GM04503 (cell line): ENCODE measurements at regions not wholly inside any gene's neighbourhood (a gene's known extent, or its start where the extent isn't known, plus 50 kb on each side); places are given as distances from the start of the nearest gene placed in this dataset.

Experiments
- DNase-seq: peaks from one replicate; pipeline ENCODE4 v3.0.0-alpha.2; 2012; ENCODE audit warnings: low read depth

DNA sequence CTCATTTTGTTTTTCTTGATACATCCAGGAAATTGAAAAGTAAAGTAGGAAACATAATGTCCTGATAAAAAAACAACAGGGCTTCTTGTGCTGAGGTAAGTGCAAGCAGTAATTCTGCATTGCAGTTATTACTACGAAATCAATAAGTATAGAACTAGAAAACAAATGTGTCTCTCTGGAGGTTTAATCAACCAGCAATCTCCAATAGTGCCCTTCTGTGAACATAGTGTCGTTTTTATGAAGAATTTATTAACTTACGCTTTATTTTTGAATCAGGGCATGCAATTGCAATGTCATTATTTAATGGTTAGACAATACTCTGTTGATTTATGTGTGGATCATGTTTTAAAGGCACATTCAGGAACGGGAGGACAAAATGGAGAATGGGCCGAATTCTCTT lies 494.1 kb upstream of the NOVA1 start:
- no peak for DNase-seq

DNA sequence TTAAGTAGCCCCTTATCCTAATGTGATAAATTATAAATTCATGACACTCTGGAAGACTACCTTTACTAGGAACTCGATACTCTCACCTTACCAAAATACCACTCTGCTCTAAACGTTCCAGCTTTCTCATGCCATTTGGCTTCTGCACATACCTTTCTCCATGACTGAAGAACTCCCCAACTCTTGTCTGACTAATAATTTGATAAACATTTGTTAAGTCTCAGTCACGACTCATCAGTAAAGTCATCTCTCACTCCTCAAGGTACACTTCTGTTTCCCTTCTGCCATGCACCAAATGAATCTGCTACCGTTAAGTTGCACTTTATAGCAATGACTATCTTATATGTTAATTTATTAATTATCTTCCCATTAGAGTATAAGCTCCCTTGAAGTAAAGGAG lies 498.3 kb upstream of the NOVA1 start:
- no peak for DNase-seq

DNA sequence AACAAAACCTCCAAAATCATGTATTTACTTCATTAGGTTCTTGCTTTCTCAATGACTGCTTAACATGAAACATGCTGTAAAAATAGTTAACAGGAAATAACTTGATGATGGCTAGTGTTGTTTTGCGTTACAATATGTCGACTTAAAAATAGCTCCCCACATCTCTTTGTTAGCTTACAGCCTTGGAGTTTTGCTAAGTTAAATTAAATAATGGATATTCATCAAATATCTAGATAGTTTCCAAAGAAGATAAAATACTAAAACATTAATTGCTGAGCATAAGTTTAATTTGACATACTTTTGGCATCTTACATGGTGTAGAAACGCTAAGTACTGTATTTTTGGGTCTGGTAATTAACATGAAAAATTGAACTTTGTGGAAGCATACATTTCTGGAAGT lies 500.6 kb upstream of the NOVA1 start:
- DNase-seq: no peak

DNA sequence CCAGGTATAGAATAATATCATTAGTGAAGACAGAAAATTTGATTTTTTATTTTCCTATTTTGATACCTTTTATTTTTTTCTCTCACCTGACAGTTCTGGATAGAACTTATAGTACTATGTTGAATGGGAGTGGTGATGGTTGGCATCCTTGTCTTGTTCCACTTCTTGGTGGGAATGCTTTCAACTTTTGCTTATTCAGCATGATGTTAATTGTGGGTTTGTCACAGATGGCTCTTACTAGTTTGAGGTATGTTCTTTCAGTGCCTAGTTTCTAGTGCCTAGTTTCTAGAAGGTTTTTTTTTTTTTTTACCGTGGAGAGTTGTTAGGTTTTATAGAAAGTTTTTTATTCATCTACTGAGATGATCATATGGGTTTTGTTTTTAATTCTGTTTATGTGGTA lies 516.3 kb upstream of the NOVA1 start:
- no peak for DNase-seq

DNA sequence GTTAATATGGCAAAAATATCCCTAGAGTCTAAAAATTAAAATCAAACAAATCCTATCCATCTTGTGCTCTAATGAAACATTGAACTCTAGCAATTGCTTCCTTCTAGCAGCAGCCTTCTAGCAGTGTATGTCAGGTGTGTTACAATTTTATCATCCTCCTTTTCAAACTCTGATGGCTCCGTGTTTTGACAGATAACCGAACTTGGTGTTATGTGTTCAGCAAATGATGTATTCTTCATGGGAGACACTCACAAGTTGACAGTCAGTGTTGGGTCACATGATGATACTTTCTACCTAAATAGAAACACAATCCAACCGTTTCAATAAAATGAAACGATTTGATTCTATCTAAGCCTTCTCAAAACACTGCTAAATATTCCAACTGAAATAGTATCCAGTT lies 525.3 kb upstream of the NOVA1 start:
- DNase-seq: no peak

DNA sequence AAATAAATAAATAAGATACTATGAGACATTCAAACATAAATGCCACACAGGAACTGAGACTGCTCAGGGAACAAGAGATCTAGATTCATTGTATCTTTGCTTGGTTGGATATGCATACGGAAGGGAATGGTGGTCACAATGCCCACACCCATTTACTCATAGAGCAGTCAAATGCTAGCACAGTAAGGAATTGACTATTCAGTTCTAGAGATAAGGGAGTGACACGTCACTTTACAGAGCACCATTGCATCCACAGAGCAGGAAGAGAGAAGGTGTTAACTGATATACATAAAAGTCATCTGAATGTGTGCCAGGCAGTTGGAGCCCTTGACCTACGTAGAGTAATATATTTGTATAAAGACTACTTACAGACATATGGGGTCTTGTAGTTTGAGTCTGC lies 530.0 kb upstream of the NOVA1 start:
- DNase-seq: no peak

DNA sequence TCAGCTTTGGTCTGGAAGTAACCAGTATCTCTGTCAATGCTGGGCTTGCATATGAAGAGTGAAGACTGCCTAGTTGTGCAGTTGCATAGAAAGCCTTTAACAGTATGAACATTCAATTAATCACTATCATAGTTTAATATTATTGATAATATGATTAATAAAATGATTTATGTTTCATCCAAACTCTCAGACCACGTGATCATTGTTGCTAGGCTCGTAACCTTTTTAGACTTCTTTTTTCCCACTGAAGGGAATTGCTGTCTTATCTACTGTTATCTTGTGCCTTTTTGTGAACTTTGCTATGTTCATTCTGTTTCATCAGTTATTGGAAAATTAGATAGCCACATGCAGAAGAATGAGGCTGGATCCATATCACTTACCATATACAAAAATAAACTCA lies 536.4 kb upstream of the NOVA1 start:
- no peak for DNase-seq

DNA sequence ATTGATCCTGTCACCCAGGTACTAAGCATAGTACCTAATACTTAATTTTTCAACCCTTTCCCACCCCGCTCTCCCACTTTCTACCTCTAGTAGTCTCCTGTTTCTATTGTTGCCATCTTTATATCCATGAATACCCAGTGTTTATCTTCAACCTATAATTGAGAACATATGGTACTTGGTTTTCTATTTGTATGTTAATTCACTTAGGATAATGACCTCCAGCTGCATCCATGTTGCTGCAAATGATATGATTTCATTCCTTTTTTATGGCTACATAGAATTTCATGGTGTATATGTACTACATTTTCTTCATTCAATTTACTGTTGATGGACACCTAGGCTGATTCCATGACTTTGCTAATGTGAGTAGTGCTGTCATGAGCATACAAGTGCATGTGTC lies 547.3 kb upstream of the NOVA1 start:
- DNase-seq: no peak

DNA sequence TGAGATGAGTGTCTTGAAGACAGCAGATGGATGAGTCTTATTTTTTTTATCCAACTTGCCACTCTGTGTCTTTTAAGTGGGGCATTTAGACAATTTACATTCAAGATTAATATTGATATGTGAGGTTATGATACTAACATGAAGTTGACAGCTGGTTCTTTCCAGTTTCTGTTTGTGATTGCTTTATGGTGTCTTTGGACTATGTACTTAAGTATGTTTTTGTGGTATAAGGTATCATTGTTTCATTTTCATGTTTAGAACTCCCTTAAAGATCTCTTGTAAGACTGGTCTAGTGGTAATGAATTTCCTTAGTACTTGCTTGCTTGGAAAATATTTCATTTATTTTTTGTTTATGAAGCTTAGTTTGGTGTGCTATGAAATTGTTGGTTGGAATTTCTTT lies 550.3 kb upstream of the NOVA1 start:
- DNase-seq: no peak

DNA sequence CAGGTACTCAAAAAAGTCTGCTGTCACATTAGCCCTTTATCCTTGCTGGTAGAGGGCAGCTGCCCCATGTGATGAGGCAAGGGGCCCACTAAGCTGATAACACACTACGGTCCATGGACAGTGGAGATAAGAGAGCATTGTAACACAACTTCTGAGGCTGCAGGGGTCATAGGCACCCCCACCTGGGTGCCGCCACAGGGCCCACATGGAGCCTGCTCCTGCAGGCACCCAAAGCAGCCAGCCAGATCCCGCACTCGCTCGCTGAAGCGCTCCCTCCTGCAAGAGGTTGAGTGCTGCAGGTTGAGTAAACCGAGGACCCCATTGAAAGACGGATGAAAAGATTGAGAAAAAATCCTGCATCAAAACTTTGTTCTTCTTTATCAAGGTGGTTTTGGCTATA lies 566.3 kb upstream of the NOVA1 start:
- DNase-seq: no peak

DNA sequence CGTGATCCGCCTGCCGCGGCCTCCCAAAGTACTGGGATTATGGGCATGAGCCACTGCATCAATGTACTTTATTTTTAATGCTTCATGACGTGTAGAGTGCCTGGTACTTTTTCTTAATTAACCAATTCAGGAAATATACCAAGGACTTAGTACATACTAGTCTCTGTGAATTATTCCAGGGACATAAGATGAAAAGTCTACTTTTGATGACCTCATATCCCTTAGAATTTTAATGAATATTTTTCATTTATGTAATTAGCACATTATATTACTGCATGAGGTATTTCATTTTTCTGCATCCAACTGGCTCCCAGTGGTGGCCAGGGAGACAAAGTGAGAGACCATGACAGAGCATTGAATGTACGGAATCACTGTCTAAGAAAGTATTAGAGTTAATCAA lies 577.7 kb upstream of the NOVA1 start:
- DNase-seq: no peak

DNA sequence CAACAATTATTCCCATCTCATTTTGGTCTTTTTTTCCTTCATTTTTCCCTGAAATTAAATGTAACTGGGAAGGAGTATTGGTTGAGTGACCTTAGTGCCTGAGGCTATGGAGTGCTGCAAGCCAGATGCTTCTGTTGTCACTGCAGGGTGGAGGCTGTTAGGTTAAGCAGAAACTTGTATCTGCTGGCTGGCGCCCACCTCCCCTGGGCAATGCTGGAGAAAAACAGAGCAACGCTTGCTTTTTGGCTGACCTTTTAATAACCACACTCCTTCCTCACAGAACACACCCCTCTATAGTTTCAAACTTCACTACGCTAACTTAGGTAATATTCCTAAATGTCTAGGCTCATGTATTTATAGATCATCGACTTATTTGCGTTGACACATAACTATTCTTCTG lies 583.5 kb upstream of the NOVA1 start:
- DNase-seq: no peak

DNA sequence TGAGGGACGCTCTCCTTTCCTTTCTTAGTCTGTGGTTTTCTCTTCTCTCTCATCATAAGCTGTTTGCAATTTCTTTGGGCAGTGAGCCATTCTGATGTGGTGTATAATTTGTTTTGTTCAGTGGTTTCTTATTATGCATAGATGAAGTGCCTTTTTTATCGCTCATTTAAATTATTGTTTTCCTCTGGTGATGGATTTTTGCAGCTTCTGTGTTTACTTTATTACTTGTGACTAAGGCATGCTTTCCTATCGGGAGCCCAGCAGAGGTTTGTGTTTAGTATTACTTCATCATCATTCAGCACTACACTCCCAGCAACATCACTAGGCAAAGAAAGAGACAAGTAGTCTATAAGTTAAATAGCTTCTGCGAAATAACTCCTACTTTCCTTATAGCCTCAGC lies 586.6 kb upstream of the NOVA1 start:
- DNase-seq: no peak

DNA sequence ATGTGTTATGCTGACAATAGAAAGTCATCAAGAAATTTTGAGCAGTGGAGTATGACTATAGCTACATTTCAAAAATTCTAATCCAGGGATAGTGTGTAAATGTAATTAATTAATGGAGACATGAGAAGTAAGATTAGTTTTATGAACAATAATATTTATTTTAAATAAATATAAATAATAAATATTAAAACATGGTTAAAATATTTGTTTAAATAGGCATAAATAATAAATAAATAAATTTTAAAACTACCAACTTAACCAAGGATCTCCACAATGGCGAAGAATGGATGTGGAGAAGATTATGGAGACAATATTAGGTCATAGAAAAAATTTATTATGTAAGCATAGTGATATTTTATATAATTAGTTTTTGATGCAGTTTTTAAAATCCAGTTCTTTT lies 588.2 kb upstream of the NOVA1 start:
- no peak for DNase-seq

DNA sequence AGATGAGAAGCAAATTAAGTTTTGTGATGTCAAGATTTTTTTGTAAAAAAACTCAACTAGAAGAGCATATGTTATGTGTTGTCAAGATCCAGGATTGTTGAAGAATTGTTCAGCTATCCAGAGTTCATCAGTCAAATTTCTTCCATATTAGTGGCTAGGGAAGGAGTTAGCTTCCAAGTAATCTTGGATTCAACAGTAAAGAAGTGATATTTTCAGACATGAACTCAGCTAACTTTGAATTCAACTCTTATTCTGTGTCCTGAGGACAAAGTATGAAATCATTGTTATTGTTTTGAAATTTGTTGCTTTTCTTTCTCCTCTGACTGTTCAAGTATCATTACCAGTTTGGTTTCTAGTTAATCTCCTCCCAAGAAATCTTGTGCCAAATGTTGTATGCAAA lies 589.3 kb upstream of the NOVA1 start:
- DNase-seq: no peak

DNA sequence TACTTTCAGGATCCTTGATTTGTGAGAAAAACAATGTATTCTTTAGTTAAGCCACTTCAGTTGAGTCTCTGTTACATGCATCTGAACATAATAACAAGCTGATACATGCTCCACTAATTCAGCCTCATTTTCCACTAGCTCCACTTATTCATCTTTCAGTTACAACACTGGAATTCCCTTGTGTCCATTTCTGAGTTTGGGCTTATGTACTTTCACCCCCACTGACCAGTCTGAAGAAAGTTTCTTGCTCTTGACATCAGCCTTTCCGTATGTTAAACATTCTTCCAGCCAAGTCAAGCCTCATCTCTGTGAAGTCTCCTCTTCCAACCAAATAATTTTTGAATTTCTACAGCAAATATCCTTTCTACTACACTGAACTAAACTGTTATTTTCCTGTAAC lies 592.5 kb upstream of the NOVA1 start:
- no peak for DNase-seq

DNA sequence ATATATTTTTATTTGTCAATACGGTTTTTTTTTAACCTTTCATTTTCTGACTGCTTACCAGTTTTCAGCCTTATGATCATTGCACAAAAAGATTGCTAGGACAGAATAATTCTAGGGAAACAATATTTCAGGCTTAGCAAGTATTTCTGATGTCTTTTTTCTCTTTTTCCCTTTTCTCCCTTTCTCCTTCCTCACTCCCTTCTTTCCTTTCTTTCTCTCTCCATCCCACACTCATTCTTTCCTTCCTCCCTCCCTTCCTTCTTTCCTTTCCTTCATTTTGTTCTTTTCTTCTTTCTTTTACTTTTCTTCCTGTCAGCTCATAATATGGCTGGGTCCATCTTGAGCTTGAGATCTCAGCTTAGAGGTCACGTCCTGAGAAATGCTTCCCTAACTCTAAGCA lies 601.4 kb upstream of the NOVA1 start:
- DNase-seq: no peak

DNA sequence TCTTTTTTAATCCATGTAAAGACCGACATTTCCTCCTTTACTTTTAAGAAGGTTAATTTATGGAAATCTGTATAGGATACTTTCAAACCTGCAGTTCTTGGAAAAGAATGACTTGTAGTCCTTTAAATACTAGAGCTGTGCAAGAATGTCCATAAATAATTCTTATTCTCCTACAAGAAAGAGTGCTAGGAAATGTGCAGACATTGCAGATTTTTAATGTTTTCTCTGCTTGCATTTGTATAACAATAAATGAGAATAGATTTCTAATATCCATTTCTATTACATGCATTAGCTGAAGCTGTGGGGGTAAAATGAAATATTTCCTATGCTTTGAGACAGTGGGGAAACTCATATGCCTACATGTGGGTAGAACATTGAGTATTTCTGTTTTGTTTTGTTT lies 607.2 kb upstream of the NOVA1 start:
- DNase-seq: no peak

DNA sequence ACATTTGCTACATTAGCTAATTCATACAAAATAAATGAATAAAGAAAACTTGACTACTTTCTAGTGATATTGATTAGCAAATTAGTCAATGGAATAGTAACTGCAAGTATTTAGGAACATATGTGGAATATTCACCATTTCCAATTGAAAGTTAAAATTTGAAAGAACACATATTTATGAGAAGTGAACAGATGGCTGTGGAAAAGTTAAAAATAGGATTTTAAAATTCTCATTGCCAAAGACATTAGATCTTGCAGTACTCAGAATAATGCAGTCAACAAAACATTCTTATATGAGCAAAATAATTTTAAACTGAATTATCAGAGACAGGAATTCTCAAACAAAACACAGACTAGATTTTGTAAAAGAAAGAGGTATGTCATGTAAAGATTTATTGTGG lies 613.9 kb upstream of the NOVA1 start:
- DNase-seq: no peak

DNA sequence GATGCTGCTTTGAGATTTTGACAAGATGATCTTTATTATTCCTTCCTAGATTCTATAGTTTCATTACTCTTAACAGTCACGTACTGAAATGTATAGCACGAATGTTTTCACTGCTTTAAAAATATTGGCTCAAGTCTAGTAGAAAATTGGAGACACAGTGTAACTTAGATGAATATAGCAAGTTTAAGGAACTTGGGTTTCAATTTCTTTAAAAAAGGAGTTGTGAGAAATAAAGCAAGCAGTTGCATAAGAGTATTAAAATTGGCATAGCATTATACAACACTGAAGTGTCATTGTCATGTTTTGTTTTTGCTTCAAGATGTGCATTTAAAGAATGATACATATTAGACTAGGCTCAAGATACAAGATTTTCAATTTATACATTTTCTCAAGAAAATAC lies 624.8 kb upstream of the NOVA1 start:
- DNase-seq: no peak

DNA sequence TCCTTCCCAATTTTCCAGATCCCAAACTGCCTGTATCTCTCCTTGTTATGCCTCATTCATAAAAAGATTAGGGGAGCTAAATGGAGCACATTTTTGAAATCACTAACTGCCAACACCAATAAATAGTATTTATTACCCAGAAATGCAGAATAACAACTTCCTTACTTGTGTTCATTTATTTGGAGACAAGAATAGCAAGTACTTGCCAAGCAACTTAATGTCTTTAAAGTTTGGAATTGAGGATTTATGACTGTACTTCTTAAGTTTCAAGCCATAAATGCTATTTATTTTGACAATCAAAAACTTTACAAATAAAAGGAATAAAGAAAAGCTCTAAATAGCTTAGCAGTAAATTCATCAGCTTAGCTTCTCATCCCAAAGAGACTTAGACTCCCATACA lies 626.1 kb upstream of the NOVA1 start:
- no peak for DNase-seq

DNA sequence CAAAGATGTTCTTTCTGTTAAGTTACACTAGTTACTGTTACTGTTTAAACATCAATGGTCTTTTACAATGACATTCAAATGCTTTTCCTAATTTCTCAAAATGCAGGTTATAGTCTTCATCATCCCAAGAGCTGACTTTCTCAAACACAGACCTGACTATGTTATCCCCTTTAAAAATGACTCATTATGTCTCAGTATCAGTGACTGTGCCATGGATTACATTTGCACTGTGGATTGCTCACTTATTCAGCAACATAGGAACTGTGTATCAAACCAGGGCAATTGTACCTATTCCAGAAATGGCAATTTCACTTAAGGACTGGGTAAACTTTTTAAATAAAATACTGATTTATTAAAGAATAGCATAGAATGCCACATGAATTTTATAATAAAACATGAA lies 630.2 kb upstream of the NOVA1 start:
- DNase-seq: no peak

DNA sequence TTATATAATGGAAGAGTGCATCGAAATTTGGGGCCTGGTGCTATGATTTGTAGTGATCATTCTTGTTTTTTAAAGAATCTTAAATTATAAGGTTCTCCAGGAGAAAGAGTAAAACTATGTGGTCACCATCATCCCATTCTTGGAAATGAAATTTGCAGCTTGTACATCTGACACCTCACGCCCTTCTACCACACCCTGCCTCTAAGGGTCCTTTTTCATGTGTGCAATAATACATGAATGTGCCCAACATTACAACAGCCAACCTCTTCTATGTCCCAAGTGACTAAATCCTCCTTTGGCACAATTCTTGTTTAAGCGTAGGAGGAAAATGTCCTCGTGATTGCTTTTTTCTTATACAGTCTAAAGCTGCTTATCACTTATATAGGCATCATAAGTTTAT lies 636.5 kb upstream of the NOVA1 start:
- no peak for DNase-seq

DNA sequence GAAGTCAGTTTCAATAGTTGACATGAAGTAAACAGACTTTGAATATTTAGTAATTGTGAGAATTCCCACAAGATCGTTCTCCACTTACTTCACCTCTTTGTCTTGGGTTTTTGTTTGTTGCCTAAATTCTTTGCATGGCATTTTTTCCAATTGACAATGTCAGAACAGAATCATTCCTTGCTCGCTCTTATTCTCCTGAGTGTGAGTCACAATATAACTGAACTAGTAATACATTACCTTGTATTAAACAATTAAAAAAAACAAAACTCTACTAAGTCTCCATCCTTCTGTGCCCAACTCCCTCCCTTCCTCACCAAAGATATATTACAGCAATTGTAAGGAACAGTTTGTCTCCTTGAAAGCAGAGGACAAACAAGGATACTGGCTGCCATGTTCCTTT lies 638.8 kb upstream of the NOVA1 start:
- DNase-seq: no peak

DNA sequence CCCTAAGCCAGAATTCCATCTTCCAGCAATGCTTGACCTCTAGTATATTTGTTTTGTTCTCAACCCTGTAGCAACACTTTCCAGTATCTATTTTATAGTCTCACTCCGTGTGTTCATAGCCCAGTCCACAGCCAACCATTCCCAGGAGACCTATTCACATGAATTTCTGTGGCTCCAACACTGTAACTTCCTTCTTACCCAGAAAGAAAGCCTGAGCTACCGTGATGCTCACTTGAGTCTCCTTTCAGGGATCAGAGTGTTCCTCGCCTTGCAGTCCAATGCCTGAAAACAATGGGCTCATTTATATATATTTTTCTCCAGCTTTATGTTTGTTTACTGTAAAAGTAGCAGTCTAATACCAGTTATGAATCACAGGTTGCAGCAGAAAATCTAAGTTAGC lies 645.0 kb upstream of the NOVA1 start:
- DNase-seq: no peak

DNA sequence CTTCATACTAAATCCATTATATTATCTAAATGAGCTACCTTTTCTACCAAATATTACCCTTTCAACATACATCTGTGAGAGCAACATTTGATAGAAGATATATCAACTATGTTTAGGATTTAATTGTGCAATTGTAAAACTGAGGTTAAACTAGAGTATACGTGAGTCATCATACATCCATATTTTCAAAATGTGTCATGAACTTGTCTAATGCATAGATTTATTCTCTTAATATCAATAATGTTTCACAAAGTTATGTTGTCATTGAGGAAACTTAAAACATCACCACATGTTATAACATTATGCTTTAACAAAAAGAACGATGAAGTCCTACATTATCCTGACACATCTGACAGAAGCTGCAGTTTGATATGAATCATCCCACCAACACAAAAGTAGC lies 645.5 kb upstream of the NOVA1 start:
- no peak for DNase-seq
